SU-DHL-6 (cell line): ENCODE measurements at regions not wholly inside any gene's neighbourhood (a gene's known extent, or its start where the extent isn't known, plus 50 kb on each side); places are given as distances from the start of the nearest gene placed in this dataset.

Experiments used
- CTCF ChIP-seq: fragments of 200-600 bp; sonication (generic); IDR thresholded peaks from one replicate; pipeline ENCODE4 v1.5.1; 2017; ENCODE audit warnings: antibody characterized with exemption, mild to moderate bottlenecking, low read length, moderate library complexity; ENCODE audit not compliant: insufficient read depth, poor library complexity, severe bottlenecking
- EZH2phosphoT487 ChIP-seq: fragments of 200-600 bp; sonication (generic), shearing (Covaris generic); conservative IDR thresholded peaks from 2 replicates; pipeline ENCODE4 v1.6.1; 2018; ENCODE audit warnings: mild to moderate bottlenecking, antibody characterized with exemption, low read length, moderate library complexity, mixed read lengths

- no peak for TF ChIP-seq CTCF
- no peak for TF ChIP-seq EZH2phosphoT487
Observed at GRCh38 chr13:59346999-59347723, 816.6 kb downstream of the DIAPH3 start.
